GM12865 (cell line): ENCODE measurements at regions not wholly inside any gene's neighbourhood (a gene's known extent, or its start where the extent isn't known, plus 50 kb on each side); places are given as distances from the start of the nearest gene placed in this dataset.

ENCODE experiments used
- DNase-seq: peaks from one replicate; pipeline ENCODE4 v3.0.0; 2010; ENCODE audit warnings: low read depth
- H3K4me3 ChIP-seq: 2 replicates; pipeline ENCODE4 v1.5.1; 2011; ENCODE audit warnings: mild to moderate bottlenecking, low read depth, low read length, control low read depth
- TF ChIP-seq, protein P1 (sequence below): IDR thresholded peaks from 2 replicates; pipeline ENCODE4 v1.5.1; 2011; ENCODE audit warnings: low read length, control low read depth, low read depth, inconsistent platforms; ENCODE audit not compliant: insufficient read depth; ENCODE audit errors: missing control alignments

GRCh38 chr10:62619413-62619738, 185.1 kb upstream of the ADO start:
- no peak for DNase-seq
- H3K4me3 ChIP-seq = no peak overlapping the region
- TF ChIP-seq, protein P1, sequence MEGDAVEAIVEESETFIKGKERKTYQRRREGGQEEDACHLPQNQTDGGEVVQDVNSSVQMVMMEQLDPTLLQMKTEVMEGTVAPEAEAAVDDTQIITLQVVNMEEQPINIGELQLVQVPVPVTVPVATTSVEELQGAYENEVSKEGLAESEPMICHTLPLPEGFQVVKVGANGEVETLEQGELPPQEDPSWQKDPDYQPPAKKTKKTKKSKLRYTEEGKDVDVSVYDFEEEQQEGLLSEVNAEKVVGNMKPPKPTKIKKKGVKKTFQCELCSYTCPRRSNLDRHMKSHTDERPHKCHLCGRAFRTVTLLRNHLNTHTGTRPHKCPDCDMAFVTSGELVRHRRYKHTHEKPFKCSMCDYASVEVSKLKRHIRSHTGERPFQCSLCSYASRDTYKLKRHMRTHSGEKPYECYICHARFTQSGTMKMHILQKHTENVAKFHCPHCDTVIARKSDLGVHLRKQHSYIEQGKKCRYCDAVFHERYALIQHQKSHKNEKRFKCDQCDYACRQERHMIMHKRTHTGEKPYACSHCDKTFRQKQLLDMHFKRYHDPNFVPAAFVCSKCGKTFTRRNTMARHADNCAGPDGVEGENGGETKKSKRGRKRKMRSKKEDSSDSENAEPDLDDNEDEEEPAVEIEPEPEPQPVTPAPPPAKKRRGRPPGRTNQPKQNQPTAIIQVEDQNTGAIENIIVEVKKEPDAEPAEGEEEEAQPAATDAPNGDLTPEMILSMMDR = no peak

DNA sequence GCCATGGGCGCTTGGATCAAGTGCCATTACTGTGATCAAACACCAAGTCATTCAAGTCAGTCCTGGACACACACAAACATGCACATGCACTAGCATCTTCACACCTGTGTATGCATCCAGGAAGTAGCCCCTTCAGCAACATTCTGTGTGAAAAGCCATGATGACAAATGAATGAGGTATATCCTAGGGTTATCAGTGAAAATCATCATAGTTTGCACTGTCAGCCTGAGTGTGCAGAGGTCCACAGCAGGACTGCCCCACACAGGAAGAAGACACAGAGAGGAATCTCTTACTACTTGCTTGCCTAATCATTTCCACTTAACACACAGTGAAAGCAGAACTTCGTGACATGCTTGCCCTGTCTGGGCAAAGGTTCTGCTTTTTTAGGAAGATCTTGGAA, 184.0 kb upstream of the ADO start:
- TF ChIP-seq, protein P1 = no peak
- DNase-seq = no peak
- no peak overlapping the region for H3K4me3 ChIP-seq

DNA sequence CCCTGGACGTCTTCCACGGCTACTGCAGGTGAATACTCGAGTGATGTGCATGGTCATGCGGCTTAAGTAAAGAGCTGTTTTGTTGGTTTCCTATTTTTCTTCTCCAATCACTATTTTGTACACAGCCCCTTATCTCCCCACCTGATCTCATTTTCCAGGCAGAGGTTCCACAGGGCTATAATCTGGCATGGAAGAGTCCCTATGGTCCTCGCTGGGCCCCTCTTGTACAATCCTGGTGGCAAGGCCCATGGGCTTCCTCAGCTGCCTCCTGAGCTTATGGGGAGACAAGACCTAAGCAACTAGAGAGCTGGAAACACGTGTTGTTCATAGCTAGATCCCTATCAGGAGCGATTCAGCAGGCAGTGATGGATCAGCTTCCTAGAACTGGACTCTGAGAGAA, 181.3 kb upstream of the ADO start:
- DNase-seq = no peak
- no peak overlapping the region for H3K4me3 ChIP-seq
- TF ChIP-seq, protein P1 = no peak

DNA sequence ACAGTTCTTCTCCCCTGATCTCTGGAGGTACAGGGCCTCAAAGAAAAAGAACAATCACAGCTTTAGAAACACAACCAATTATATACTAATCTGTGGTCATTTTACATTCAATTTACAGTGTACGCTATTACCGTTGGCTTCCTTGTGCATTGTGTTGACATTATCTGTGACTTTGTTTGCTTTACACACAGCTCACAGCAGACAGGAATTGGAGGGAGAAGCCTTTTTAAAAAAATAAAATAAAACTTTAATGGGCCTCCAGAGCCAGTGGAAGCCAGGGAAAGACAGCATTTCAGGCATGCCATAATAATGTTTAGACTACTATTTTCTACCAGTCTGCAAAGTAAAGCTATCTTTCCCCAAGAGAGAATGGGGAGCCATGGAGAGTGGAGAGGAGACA, 179.0 kb upstream of the ADO start:
- DNase-seq = no peak
- no peak overlapping the region for H3K4me3 ChIP-seq
- TF ChIP-seq, protein P1 = no peak

DNA sequence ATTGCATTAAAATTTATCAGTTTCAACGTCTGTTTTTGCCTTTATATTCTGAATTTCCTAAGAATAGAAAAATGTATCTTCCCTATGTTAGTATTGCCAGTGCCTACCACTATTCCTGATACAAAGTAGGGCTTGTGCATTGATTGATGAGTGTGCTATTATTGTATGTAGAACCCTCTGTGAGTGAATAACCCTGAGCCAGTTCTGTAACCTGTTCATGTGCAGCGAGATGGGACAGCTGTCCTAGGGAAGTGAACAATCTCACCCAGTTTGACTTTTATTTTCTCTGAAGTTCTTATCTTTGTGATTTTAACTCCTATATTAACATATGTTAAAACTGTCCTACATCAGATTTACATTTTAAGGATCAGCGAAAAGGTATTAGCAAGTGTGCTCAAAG, 178.4 kb upstream of the ADO start:
- no peak for DNase-seq
- no peak overlapping the region for H3K4me3 ChIP-seq
- TF ChIP-seq, protein P1 = no peak

DNA sequence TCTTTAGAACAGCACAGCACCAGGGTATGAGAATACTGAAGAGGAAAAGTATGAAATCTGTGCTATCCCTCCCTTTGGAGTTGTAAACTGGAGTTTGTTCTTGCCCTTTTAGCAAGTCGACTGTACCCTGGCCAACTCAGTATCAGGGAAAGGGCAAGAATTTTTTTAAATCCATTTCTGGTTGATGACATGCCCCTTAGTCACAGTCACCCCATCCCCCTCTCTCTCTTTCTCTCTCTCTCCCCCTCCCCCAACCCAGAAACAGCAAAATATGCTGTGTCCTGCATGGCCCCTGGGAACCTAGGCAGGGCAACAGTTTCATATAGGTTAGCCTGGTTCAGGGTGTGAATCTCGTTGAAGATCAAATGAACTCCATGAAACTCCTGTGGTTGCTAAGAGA, 177.7 kb upstream of the ADO start:
- no peak overlapping the region for H3K4me3 ChIP-seq
- no peak for DNase-seq
- TF ChIP-seq, protein P1 = no peak

GRCh38 chr10:62627983-62628382, 176.5 kb upstream of the ADO start:
- TF ChIP-seq, protein P1 = no peak
- no peak overlapping the region for H3K4me3 ChIP-seq
- no peak for DNase-seq
